SW 1271 (cell line): ENCODE measurements at regions not wholly inside any gene's neighbourhood (a gene's known extent, or its start where the extent isn't known, plus 50 kb on each side); places are given as distances from the start of the nearest gene placed in this dataset.

Experiments used
- DNase-seq, 2 experiments: peaks; one replicate each; lab custom pipeline; 2025; lab: John Stamatoyannopoulos, UW

DNA sequence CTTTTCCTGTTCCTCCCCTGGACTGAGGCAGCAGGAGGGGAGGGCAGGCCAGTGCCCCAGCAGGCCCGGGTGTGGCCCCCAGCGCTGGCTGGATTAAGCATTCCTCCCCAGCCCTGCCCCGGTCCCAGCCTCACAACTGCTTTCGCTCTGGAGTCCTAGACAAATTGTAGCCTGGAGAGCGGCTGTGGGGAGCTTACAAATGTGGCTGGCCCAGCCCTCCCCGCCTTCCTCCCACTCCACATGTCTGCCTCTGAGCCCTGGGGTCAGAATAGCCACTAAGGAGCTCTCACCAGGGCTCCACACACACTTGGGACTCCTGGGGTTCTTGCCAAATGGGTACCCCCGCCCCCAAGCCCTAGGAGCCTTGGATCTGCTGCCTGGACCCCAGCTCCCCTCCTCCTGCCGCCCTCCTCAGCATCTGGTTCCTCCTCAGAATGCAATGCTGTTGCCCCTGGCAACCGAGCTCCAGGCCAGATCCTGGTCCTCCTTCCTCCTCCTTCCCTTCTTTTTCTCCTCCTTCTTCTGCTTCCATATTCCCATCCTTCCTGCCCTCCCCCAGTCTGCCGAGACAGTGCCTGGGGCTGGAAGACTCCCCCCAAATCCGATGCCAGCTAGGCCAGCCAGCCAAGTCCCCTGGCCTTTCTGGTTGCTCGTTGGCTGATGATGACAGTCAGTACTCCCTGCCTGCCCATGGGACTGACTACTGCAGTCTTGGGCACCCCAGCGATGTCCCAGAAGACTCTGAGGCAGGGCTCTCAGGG lies 91.1 kb downstream of the LINGO1 start:
- no peak for DNase-seq

DNA sequence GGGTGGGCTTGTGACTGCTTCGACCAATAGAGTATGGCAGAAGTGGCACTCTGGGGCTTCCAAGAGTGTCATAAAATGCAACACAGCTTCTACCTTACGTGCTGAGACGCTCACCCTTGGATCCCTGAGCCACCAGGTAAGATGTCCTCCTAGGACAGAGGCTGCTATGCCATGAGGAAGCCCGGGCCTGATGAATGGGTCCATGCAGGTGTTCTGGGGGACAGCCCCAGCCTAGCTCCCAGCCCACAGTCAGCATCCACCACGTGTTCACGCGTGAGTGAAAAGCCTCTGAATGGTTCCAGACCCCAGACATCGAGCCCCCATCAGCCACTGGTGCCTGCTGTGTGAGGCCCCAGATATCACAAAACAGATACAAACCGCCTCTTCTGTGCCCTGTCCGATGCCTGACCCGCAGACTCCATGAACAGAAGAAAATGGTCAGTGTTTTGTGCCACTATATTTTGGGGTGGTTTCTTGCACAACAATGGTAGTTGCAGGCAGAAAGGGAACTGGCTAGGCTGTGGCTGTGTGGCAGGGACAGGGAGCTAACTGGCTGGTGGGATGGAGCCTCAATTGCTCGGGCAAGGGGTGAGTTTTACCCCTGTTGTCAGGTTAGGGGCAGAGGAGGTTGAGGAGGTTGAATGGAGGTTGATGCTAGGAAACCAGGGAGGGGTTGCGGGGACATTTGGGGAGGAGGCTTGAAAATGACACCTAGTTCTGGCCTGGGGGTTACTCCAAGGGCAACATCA lies 92.2 kb downstream of the LINGO1 start:
- no peak for DNase-seq

DNA sequence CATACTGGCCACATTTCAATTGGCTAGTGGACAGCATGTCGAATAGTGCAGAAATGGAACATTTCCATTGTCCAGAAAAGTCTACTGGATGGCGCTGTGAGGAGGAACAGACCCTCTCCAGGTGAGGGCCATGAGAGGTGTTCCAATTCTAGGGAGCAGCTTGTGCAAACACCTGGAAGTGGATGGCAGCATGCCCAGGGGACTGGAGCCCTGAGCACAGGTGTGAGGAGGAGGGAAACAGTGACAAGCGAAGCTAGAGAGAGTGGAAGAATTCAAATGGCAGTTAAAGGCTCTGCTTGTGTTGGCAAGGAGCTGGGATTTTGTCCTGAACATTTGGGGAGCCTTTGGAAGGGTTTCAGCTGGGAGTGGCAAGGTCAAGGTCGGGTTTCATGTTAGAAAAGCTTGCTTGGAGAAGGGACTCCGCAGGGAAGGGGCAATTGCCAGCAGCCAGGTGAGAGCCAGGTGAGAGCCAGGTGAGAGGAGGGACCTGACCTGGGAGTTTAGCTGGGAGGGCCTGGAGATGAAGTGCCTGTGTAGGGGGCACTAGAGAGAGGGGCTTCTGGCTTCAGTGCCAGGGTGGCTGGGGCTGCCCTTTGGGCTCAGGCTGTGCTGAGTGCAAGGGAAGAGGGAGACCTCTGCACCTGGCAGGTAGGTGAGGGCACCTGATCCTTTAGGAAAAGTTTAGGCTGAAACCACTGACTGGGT lies 93.8 kb downstream of the LINGO1 start:
- DNase-seq: no peak

DNA sequence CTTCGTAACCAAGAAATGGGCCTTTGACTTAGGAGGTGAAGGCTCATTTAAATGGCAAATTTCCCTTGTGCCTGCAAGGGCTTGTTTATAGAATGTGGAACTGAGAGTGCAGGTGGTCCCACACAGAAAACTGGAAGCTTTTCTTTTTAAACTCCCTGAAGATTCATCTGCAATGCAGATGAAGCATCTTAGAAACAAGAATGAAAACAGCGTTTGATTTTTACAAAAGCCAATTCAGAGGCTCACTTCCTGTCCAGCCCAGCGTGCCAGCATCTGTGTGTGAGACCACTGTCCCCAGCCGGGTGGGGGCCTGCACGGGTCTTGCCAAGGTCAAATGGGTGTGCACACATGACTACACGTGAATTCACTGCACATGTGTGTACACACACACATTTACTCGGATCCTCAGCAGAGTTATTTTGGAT lies 94.7 kb downstream of the LINGO1 start:
- DNase-seq: no peak

DNA sequence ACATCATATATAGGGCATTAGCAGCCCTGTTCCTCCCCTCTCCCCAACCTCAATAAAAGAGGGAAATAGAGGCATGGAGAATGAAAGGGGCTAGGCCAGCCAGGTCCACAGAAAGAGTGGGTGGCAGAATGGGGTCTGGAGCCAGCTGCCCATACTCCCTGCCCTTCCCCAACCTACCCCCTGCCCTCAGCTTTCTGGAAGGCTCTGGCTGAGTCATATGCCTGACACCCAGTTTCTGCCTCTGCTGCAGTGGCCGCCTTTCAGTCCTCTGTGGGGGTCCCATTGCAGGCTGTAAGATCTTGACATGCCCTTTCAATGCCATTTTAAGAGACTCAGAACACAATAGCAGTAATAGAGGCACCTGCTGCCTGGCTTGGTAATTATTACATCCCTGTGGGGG lies 95.7 kb downstream of the LINGO1 start:
- DNase-seq: no peak

DNA sequence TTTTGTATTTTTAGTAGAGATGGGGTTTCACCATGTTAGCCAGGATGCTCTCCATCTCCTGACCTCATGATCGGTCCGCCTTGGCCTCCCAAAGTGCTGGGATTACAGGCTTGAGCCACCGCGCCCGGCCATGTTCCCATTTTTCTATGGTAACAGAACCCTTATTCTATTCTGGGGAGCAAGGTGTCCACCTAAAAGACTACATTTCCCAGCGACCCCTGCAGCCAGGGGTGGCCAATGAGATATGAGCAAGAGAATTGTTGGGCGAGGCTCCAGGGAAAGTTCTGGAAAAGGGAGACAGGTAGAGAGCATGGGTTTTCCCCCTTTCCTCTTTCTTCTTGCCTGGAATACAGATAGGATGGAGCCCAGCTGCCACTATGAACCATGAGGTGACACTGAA lies 96.9 kb downstream of the LINGO1 start:
- DNase-seq: no peak
